HEK293 (cell line): ENCODE measurements at regions not wholly inside any gene's neighbourhood (a gene's known extent, or its start where the extent isn't known, plus 50 kb on each side); places are given as distances from the start of the nearest gene placed in this dataset.

Source experiments
- CTCF ChIA-PET: fragments of 350-600 bp; formaldehyde crosslinking; extraction: SDS; loops from one replicate; lab custom pipeline; 2021; ENCODE audit warnings: antibody characterized with exemption; lab: Yijun Ruan, JAX
- POLR2A ChIA-PET: fragments of 300-600 bp; formaldehyde crosslinking; extraction: SDS; loops from one replicate; lab custom pipeline; 2020; ENCODE audit warnings: antibody characterized with exemption, inconsistent platforms; lab: Yijun Ruan, JAX
- H3K27ac ChIP-seq: fragments of 200-500 bp; sonication (Bioruptor generic); 2 replicates; pipeline ENCODE4 v1.5.1; 2014; ENCODE audit warnings: low read depth, low read length, control low read depth, inconsistent platforms; ENCODE audit errors: extremely low read depth
- H3K36me3 ChIP-seq, 2 experiments: fragments of 200-500 bp in 1 of 2; sonication (Bioruptor generic) in 1 of 2; 1 replicate in 1 of 2; 2 replicates in 1 of 2; pipeline ENCODE4 v1.5.1; 2014 to 2017; ENCODE audit warnings: inconsistent platforms in 2 of 2, low read length in 2 of 2; ENCODE audit not compliant: control insufficient read depth in 2 of 2, insufficient read depth in 1 of 2
- H3K4me1 ChIP-seq: fragments of 200-500 bp; sonication (Bioruptor generic); 2 replicates; pipeline ENCODE4 v1.5.1; 2014; ENCODE audit warnings: mild to moderate bottlenecking, low read length, inconsistent platforms; ENCODE audit not compliant: control insufficient read depth, insufficient read depth
- H3K4me3 ChIP-seq: 2 replicates; pipeline ENCODE4 v1.5.1; 2011; ENCODE audit warnings: low read depth, mild to moderate bottlenecking, control low read depth, low read length, moderate library complexity
- H3K9me3 ChIP-seq: fragments of 200-500 bp; sonication (Bioruptor generic); 2 replicates; pipeline ENCODE4 v1.5.1; 2014; ENCODE audit warnings: low read depth, low read length, inconsistent platforms; ENCODE audit not compliant: control insufficient read depth, insufficient read depth
- BCL6B ChIP-seq: fragments of 450-650 bp; formaldehyde crosslinking; IDR thresholded peaks from 2 replicates; pipeline ENCODE4 v1.5.1; 2017; ENCODE audit warnings: missing biosample characterization, missing genetic modification characterization
- ELK4 ChIP-seq: IDR thresholded peaks from 2 replicates; pipeline ENCODE4 v1.6.1; 2011; ENCODE audit warnings: mild to moderate bottlenecking, low read depth, low read length, borderline replicate concordance
- HIC1 ChIP-seq: fragments of 450-650 bp; formaldehyde crosslinking; IDR thresholded peaks from 2 replicates; pipeline ENCODE4 v1.5.1; 2016; ENCODE audit warnings: missing biosample characterization, missing genetic modification characterization
- IKZF3 ChIP-seq: fragments of 450-650 bp; IDR thresholded peaks from 2 replicates; pipeline ENCODE4 v1.5.0; 2018; ENCODE audit warnings: missing biosample characterization, mild to moderate bottlenecking, missing genetic modification characterization, moderate library complexity
- OSR2 ChIP-seq: fragments of 450-650 bp; formaldehyde crosslinking; IDR thresholded peaks from 2 replicates; pipeline ENCODE4 v1.5.1; 2016; ENCODE audit warnings: missing biosample characterization, missing genetic modification characterization
- PBX3 ChIP-seq: sonication (generic); formaldehyde crosslinking; IDR thresholded peaks from 2 replicates; pipeline ENCODE4 v1.8.1; 2022; ENCODE audit warnings: mild to moderate bottlenecking, moderate library complexity, missing genetic modification reagents
- PRDM1 ChIP-seq: fragments of 450-650 bp; formaldehyde crosslinking; IDR thresholded peaks from 2 replicates; pipeline ENCODE4; 2016; ENCODE audit warnings: missing biosample characterization, missing genetic modification characterization
- PRDM2 ChIP-seq: fragments of 450-650 bp; formaldehyde crosslinking; IDR thresholded peaks from 2 replicates; pipeline ENCODE4 v1.5.1; 2016; ENCODE audit warnings: missing biosample characterization, missing genetic modification characterization, borderline replicate concordance
- PRDM6 ChIP-seq: fragments of 450-650 bp; formaldehyde crosslinking; IDR thresholded peaks from 2 replicates; pipeline ENCODE4 v1.5.1; 2017; ENCODE audit warnings: missing biosample characterization, missing genetic modification characterization
- ZBTB26 ChIP-seq: fragments of 450-650 bp; formaldehyde crosslinking; optimal IDR thresholded peaks from 2 replicates; pipeline ENCODE3; 2016; ENCODE audit warnings: missing biosample characterization, mild to moderate bottlenecking, missing genetic modification characterization
- ZNF248 ChIP-seq: fragments of 450-650 bp; formaldehyde crosslinking; IDR thresholded peaks from 2 replicates; pipeline ENCODE4 v1.5.1; 2017; ENCODE audit warnings: missing biosample characterization, missing genetic modification characterization
- ZNF302 ChIP-seq: fragments of 450-650 bp; formaldehyde crosslinking; IDR thresholded peaks from 2 replicates; pipeline ENCODE4 v1.5.1; 2016; ENCODE audit warnings: missing biosample characterization, missing genetic modification characterization, low read depth
- ZNF324 ChIP-seq: fragments of 450-650 bp; formaldehyde crosslinking; IDR thresholded peaks from 2 replicates; pipeline ENCODE4 v1.5.1; 2016; ENCODE audit warnings: missing biosample characterization, missing genetic modification characterization
- ZNF426 ChIP-seq: fragments of 450-650 bp; formaldehyde crosslinking; IDR thresholded peaks from 2 replicates; pipeline ENCODE4 v1.5.1; 2017; ENCODE audit warnings: missing biosample characterization, missing genetic modification characterization, mild to moderate bottlenecking, inconsistent platforms, moderate library complexity
- ZNF473 ChIP-seq: fragments of 450-650 bp; formaldehyde crosslinking; IDR thresholded peaks from 2 replicates; pipeline ENCODE4 v1.5.1; 2017; ENCODE audit warnings: missing biosample characterization, missing genetic modification characterization
- ZNF561 ChIP-seq: fragments of 450-650 bp; IDR thresholded peaks from 2 replicates; pipeline ENCODE4 v1.5.1; 2018; ENCODE audit warnings: missing biosample characterization, missing genetic modification characterization, borderline replicate concordance

GRCh38 chr16:85248342-85248741, 136.1 kb upstream of the CIBAR2 start (continued):
- TF ChIP-seq HIC1 (no peak), ZBTB26 (no peak), IKZF3 (tag by site-specific recombination) (no peak), BCL6B (tag by site-specific recombination) (no peak), PRDM6 (tag by site-specific recombination) (no peak), ZNF561 (tag by site-specific recombination) (no peak), ZNF473 (tag by site-specific recombination) (no peak), ZNF302 (no peak), ZNF426 (tag by site-specific recombination) (no peak)

GRCh38 chr16:85248857-85249256, 136.6 kb upstream of the CIBAR2 start:
- TF ChIP-seq ZNF248 (tag by site-specific recombination) (no peak), PRDM1 (tag by site-specific recombination) (no peak), ZNF324 (tag by site-specific recombination) (no peak), PRDM2 (no peak), PBX3 (CRISPR knock-in tag) (no peak), OSR2 (tag by site-specific recombination) (no peak), ELK4 (no peak)
- TF ChIP-seq, all 188 proteins: peak for 0
- Histone ChIP-seq H3K27ac (no peak overlapping the region), H3K9me3 (no peaks in the 10 kb centered on the region), H3K4me1 (peaks cover 5% of the 10 kb centered on the region; the same call in 1 of the 2 replicates), H3K36me3 (no peaks in the 10 kb centered on the region), H3K4me3 (no peak overlapping the region)
- POLR2A ChIA-PET: no interaction called here
- CTCF ChIA-PET: interaction anchor here (0.5 to 1.7 kb wide), 5 partner anchors 14 to 134 kb away, joined by 3 to 4 read pairs (median 3); no protein-coding TSS in a partner anchor
